GM18498 (cell line): ENCODE measurements at regions not wholly inside any gene's neighbourhood (a gene's known extent, or its start where the extent isn't known, plus 50 kb on each side); places are given as distances from the start of the nearest gene placed in this dataset.
A peak's percentile ranks its signal among the peaks of the same experiment; 100 is the strongest.

Experiments used
- ATAC-seq: cut with Tn5 transposase; IDR thresholded peaks from one replicate; pipeline ENCODE4 v1.9.1; 2021; ENCODE audit warnings: mild to moderate bottlenecking, moderate library complexity; ENCODE audit not compliant: unreplicated experiment

DNA sequence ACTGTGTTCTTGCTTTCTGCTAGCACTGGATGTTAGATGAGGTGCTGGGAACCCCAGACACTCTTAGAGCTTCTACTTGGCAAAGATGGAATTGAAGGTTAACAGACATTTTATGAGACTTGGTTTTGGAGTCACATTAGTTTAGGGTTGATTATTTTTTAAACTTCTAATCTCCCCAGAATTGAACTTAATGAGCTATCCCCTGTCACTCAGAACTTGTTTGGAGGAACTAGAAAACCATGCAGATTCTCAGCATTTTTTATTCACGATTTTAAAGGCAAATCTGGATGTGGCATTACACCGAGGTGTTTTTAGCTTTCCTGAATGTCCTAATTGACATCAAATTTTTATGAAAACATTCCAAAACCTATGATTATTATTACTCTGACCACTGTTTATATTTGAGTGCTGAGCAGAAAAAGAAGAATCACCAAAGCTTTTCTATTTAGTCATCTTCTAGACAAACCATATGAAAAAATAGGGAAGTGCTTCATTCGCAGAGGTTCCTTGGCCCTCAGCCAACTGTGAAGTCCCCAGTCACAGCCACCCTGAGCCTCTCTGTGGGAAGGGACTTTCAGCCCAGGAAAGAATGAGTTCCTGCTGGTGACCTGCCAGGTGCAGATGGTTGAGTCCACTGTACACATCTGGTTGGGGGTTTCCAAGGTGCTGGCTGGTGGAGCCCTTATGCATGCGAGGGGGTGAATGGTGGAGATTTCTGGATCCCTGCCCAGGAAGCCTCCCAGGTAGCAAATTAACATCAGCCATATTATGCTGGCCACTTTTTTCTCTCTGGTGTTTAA is 196.0 kb upstream of the TOPAZ1 start:
- ATAC-seq, result peak; percentile 85

DNA sequence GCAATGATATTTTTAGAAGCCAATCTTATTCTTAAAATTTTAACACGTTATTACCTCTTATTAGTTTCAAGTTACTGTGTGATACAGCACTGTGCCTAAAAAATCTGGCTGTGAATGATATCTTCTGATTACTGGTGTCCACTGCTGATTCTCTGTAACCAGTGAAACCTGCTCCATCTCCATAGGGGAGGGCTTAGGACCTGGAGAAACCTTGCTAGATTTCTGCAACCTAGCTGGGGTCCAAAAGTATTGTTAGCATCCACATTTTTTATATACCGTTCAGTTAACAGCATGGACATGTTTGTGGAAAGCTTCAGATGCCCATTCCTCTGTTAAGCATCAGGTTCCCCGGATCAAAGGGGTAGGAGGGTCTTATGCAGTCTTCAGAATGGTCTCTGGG is 193.9 kb upstream of the TOPAZ1 start:
- ATAC-seq, result no peak

DNA sequence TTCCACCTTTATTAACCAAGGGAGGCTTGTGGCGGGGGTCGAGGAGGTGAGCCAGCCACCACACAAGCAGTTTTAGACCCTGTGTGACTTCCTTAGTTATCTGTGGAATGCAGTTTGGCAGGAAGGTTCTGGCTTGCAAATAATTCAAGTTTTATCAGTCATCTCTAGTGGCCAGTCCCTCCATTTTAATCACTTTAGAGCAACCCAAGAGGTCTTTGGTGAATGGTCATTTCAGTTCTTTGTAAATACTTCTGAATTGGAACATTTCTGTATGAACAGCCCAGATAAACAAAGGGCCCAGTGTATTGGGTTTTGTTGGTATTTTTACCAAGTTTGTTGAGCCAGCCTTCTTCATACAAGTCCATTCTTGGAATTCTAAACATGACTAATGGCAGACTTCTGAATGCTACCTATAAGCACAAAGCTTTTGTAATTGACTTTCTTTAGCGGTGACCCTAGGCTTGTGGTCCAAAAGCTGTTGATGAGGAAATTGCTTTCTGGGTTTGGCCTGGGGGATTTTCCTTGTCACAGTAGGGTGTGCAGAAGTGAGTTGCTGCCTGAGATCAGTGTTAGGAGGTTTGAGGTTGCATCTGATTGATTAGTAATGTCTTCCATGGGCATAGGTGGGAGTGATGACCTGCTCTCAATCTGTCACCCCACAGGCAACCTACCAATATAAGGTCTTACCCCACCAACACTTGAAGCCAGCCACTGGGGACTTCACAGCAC is 193.3 kb upstream of the TOPAZ1 start:
- ATAC-seq, result no peak

DNA sequence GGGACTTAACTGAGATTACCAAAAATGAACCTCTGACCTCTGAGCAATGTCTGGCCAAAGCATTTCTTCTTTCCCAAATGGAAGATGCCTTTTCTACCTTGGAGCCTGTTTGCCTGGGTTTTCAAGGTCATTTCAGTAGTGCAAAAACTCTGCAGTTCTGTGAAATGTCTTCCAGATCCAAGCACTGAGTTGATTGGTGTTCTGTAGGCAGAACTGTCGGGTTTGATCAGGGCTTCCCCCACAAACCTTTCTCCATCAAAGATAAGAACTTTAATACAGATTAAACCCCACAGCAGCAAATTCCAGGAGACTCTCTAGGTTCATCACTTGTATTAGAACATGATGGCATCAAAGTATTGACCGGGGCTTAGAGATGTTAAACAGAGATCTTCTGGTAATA is 192.7 kb upstream of the TOPAZ1 start:
- ATAC-seq, result no peak

DNA sequence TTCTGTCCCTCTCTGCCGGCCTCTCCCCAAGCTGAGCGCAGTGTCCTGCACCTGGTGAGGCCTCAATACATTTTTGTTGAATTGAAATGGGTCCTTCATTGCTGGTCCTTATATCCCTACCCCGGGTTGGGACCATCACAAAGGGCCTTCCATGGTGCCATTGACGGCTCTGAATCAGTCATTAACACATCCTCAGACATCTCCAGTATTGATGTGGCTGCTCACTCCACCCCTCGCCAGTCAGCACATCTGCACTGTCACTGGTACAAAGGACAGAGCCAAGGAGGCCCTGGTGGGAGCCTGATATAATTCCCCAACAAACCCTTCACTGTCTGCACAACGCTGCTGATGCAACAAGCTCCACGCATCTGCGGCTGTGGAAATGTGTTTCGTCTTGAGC is 191.6 kb upstream of the TOPAZ1 start:
- no peak for ATAC-seq

DNA sequence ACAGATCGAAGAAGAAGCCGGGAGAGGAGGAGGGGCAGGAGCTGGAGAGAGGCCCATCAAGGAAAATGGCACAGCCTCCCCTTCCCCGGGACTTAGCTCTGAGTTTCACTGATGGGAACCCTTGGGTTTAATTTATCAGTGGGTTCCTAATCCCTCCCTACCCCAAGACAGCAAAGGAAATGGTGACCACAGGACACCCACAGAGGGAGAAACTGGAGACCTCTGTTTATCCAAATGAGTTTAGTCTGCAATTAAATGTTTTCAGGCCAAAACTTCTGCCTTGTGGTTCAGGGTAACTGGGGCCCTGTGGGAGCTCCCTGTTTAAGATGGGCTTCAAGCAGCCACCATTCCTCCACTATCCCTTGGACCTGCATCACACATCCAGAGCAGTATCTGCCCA is 190.8 kb upstream of the TOPAZ1 start:
- ATAC-seq, result no peak

DNA sequence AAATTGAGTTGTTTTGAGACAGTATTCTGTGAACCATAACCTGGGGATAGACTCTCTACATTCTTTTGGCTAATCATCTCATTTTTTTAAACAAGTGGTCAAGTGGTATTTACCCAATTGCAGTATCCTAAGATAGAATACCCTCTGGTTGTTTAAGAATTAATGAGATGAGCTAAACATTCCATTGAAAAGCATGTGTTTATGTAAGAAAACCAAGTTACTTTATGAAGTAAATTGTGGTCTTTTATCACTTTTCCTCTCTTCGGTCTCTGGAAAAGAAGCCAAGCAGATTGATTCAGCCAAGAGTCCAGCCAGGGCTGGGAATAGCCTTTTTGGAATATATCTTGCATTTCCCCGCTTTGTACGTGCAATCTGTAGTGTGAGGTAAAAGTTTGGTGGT is 185.7 kb upstream of the TOPAZ1 start:
- no peak for ATAC-seq

DNA sequence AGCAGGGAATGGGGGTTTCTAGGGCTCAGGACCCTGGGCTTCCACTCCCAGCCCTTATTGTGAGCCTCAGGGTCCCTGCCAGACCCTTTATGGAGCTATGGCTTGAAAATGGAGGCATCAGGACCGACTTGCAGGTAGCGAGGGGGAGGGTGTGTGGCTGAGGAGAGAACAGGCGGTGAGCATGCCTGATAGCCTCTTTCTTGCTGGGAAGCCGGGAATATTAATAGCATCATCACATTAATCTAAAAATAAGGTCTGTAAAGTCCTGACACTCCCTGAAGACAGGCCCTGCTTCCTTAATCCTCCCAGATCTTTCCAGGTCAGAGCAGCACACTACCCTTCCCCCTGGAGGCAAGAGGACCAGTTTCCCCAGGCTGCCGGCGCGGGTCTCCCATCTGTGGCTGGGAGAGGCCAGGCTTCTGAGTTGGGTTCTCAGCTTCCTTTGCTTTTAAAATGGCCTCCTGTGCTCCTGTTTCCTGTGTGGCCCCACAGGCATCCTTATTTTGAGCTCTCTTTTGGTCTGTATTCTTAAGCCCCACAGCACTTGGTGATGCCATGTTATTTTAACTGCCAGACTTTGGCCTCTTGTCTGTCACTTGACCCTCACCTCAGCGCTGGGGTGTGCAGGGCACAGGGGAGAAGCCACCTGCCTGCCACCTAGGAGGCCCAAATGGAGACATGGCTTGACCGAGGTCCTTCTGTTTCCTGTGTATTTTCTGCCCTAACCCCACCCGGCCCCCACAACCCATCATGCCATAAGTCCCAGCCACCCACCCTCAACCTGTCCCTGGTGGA is 185.0 kb upstream of the TOPAZ1 start:
- no peak for ATAC-seq

DNA sequence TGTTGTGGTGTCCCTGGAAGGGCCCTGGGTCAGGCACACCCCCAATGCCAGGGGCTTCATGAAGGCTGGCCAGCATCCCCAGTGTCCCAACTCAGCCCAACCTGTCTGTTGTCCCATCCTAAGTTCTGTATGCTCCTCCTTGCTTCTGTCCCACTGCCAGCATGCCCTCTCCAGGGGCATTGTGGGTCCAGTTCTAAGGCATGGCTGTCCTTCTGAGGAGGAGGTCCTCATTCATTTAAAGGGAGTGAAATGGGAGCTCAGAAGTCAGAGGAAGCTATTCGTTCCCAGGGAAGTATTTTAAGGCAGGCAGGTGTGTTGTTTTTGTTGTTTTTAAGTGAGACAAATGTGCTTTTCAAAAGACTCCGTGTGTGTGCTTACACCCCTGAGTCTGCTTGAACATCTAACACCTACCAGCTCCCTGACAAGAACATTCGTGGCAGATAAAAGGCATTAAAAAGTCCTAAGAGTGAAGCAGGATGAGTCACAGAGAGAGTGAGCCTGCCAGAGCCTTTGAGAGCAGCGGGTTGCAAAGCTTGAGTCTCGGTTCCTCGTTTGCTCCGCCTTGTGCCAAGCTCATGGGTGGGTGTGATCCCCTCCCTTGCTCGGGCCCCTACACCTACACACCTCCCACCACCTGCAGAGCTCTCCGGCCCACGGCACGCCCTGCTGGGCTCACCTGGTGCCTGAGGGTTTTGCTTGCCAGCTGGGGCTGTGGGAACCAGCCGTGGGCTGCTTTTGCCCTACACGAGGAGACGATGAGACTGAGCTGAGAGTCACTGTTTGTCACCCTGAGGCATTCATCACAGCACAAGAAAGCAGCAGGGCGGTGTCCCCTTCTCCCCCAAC is 183.4 kb upstream of the TOPAZ1 start:
- ATAC-seq, result peak; percentile 97

DNA sequence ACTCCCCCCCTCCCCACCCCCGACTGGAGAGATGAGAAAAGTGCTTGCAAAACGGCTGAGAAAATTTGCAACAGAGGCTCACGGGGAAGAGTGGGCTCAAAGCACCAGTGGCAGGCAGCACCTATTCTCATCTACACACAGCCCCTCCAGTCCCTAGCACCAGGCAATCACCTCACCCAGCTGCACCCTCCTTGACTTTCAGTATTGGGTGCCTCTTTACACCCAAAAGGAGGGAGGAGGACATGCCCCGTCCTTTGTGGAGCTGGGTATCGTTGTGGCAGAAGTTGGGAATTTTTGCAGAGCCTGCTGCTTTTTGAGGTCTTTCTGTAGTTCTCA is 182.8 kb upstream of the TOPAZ1 start:
- peak; percentile 16 for ATAC-seq

DNA sequence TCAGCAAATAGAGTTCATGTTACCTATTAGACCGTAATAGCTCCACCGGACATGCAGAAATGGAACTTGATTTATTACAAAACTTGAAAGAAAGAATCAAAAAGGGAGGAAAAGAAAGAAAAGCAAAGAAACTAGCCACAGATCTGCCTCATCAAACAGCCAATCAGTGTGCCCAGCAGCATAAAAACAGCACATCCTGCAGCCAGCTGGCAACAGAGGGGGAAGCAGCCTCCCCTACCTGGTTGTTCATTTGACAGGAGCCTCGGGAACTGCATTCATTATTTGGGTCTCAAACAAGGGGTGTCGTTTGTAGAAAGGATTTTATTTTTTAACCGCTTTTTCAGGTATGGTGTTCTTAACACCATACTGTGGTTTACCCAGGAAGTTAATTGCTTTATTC is 181.5 kb upstream of the TOPAZ1 start:
- no peak for ATAC-seq

DNA sequence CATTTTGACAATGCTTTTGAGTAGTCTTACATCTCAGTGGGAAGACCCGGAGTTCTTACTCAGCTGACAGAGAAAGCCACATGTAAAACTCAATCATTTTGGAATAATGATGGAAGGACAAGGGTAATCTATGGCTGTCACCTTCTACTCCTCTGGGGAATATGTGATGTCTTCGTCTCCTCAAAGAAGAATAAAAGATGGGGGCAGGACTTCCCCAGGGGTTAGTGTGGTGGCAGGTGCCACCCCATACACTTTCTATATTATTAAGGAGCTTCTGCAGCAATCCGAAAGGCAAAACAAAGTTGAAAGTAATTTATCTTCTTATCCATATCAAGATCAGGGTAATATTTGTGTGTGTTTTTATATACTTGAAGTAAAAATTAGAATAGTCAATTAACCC is 180.4 kb upstream of the TOPAZ1 start:
- no peak for ATAC-seq

DNA sequence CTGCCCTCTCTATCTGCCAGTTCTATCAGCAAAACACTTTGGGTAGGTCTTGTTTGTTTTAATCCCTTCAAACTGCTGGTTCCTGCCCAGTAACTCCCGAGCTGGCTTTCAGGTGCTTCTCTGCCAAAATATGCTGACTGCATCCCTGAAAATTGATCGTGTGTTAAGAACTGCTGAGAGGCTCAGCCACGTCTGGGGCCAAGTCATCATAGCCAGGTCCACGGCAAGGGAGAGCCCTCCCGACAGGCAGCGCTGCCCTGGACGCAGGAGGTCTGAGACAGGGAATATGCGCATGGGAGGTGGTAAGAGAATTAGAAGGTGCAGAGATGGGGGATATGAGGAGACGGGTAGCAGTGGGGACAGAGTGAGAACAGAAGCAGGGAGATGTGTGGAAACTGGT is 179.7 kb upstream of the TOPAZ1 start:
- no peak for ATAC-seq

DNA sequence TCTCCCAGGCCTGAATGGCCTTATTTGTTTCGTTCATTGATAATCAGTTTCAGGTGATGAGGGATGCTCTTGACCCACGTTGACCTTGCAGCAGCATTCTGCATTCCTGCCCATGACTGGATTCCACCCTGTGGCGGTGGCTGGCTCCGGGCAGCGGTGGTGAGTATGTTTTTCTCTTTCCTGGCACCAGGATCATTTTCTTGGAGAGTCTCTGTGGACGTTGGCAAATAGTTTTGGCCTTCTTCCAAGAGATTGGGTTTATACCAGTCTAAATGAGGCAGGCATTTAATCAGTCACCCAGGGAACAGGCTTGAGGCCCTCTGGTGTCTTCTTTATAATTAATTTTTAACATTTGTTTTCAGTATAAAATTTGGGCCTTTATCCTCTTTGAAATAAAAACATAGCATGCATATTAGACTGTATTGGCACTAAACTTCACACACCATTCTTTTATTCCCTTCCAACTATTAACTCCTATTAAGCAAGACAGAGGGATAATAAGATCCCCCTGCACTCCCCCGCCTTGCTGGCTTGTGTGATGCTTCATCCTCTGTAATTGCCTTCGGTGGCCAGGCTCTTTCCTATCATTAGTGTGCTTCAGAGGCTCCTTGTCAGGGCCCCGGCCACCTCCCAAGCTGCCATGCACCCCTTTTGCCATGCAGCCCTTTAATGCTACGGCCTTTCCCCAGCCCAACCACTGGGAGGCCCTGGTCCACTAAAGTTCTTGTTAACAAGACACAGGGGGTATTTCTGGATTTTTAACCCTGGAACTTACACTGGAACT is 176.2 kb upstream of the TOPAZ1 start:
- no peak for ATAC-seq

DNA sequence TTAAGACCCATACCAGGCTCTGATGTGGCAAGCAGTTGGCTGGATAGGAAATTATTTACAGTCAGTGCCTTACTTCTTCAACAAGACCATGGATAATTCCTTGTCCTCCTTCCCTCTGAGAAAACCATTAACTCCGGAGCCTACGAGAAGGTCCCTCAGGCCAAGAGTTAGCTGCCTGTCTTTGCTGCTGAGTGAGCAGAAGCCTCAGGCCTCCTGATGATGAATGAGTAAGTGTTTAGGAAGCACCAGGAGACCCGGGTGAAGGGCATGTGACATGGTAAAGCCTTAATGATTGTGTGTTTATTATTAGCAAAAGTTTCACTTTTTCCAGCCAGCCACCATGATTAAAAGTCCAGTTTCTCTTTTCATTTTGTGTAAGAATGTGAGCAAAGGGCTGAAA is 174.9 kb upstream of the TOPAZ1 start:
- ATAC-seq, result no peak

DNA sequence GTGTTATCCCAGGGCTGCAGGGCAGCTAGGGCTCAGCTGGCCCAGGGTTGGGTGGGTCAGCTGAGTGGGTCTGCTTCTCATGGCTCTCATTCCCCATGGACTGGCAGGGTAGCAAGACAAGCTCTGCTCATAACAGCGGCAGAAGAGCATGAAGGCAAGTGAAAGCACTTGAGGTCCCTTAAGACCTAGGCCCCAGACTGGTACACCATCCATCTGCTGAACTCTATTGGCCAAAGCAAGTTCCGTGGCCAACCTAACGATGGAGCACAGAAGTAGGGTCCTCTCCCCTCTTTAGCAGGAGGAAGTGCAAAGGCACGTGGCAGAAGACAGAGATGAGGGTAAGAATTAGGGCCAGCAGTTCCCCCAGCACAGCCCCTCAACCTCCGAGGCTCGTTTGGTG is 174.3 kb upstream of the TOPAZ1 start:
- no peak for ATAC-seq

DNA sequence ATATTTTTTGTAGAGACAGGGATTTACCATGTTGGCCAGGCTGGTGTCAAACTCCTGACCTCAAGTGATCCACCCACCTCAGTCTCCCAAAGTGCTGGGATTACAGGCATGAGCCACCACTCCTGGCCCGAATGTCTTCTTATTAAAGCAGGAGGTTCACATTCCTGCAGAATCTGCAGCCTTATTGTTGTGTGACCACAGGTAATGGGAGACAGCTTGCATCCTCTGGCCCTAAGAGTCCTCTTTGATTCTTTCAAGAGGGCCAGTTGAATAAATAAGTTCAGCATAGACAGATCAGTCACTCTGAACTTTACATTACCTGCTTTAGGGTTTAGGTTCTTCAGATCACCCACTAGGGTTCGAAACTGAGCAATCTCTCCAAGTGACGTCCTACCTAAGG is 172.9 kb upstream of the TOPAZ1 start:
- no peak for ATAC-seq

DNA sequence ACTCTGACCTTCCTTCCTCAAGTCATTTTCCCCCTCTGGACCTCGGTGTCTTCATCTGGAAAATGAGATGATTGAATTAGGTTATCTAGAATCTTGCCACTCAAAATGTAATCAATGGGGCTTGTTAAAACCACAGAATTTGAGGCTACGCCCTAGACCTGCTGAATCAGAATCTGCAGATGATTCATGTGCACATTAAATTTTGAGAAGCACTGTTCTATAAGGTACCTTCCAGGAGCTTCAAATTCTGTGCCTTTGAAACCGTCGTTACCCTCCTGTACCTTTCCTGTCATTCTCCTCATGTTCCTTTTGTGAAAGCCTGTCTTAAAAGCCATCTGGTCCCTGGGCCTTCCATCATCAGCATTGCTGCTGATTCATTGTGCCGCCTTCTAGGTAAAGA is 172.4 kb upstream of the TOPAZ1 start:
- ATAC-seq, result no peak

DNA sequence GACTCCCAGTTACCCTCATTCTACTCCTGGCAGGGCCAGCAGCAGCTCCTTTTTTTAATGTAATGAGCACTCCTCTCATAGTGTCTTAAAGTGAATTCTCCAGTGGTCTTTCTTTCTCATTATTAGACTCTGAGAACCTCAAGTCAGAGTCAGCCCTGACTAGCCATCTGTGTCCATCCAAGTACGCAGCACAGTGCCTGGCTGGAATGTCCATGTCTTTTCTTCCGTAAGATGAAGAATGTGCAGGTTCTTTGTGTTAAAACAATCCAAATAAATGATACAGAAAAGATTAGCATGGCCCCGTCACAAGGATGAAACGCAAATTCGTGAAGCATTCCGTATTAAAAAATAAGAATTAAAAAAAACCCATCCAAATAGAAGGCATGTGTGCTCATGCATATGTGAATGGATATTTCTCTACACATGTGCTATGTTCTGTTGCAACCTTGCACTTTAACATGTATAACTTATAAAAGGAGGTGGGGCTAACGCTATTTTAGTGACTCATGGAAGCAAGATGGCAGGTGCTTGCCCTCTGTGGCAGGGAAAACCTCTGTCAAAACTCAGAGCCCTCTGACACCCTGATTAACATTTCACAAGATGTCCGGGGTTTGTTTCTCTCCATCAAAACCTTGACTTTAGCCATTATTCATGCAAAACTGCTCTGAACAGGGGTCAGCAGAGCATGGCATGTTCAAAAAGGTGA is 170.7 kb upstream of the TOPAZ1 start:
- ATAC-seq, result no peak
